ENCODE measurements at regions not wholly inside any gene's neighbourhood (a gene's known extent, or its start where the extent isn't known, plus 50 kb on each side); places are given as distances from the start of the nearest gene placed in this dataset.

DNA sequence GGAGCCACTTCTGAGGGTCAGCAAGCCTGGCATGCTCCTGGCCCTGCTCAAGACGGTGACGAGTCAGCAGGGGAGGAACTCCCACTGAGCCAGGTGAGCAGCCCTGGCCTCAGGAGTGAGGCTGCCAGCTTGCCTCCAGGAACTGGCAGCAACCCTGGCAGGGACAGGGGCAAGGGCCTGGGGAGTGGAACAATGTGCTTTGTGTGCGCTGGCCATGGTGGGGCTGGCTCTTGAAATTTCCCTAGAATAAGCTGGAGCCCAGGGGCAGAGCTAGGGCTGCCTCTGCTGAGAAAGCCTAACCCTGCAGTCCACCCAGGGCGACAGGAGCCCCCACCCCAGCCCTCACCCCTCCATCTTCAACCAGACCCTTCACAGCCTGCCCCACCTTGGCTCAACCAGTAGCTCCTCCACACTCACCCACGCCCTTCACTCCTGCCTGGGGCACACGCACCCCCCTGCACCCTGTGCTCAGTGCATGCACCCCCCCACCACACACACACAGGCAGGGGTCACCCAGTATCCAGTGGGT, 88.0 kb downstream of the MRPL14 start:
- TF ChIP-seq POLR2AphosphoS5 (IDR thresholded peaks at IDR 0.05; ENCODE audit: low read depth, low read length) (no peak), TAF1 (IDR thresholded peaks at IDR 0.05; ENCODE audit: borderline replicate concordance, insufficient read depth, low read length) (no peak), FOXP2 (optimal IDR thresholded peaks at IDR 0.05; ENCODE audit: borderline replicate concordance, extremely low read depth, extremely low read length, insufficient read depth) (no peak), SIN3A (IDR thresholded peaks at IDR 0.05; ENCODE audit: borderline replicate concordance, insufficient read depth, low read length) (no peak)
- TF ChIP-seq, protein P1, sequence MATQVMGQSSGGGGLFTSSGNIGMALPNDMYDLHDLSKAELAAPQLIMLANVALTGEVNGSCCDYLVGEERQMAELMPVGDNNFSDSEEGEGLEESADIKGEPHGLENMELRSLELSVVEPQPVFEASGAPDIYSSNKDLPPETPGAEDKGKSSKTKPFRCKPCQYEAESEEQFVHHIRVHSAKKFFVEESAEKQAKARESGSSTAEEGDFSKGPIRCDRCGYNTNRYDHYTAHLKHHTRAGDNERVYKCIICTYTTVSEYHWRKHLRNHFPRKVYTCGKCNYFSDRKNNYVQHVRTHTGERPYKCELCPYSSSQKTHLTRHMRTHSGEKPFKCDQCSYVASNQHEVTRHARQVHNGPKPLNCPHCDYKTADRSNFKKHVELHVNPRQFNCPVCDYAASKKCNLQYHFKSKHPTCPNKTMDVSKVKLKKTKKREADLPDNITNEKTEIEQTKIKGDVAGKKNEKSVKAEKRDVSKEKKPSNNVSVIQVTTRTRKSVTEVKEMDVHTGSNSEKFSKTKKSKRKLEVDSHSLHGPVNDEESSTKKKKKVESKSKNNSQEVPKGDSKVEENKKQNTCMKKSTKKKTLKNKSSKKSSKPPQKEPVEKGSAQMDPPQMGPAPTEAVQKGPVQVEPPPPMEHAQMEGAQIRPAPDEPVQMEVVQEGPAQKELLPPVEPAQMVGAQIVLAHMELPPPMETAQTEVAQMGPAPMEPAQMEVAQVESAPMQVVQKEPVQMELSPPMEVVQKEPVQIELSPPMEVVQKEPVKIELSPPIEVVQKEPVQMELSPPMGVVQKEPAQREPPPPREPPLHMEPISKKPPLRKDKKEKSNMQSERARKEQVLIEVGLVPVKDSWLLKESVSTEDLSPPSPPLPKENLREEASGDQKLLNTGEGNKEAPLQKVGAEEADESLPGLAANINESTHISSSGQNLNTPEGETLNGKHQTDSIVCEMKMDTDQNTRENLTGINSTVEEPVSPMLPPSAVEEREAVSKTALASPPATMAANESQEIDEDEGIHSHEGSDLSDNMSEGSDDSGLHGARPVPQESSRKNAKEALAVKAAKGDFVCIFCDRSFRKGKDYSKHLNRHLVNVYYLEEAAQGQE (IDR thresholded peaks at IDR 0.05; ENCODE audit: insufficient read depth in 1 of 2, low read depth in 2 of 2, low read length in 2 of 2) = no peak; a peak in 1 of 4 replicates

DNA sequence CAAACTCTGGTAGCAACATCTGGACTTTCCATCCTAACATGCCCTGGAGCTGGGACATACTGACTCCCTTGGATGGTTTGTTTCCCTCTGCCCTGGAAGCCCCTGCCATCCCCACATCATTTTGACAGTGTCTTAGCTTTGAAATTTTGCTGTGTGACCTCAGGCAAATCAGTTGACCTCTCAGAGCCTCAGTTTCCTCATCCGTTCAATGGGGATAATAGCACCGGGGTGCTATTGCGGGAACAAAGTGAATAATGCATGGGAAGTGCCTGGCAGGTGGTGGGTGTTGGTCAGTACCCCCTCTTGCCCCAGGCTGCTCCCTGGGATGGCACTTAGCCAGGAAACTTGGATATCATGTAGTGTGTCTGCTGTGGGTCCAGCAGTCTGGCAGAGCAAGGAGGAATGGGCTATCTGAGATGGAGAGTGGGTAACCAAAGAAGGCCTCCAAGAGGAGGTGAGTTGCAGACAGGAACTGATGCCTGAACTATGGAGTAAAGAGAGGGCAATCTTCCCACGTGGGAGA, 88.6 kb downstream of the MRPL14 start:
- no peak for TF ChIP-seq POLR2AphosphoS5 (IDR thresholded peaks at IDR 0.05; ENCODE audit: low read depth, low read length)

DNA sequence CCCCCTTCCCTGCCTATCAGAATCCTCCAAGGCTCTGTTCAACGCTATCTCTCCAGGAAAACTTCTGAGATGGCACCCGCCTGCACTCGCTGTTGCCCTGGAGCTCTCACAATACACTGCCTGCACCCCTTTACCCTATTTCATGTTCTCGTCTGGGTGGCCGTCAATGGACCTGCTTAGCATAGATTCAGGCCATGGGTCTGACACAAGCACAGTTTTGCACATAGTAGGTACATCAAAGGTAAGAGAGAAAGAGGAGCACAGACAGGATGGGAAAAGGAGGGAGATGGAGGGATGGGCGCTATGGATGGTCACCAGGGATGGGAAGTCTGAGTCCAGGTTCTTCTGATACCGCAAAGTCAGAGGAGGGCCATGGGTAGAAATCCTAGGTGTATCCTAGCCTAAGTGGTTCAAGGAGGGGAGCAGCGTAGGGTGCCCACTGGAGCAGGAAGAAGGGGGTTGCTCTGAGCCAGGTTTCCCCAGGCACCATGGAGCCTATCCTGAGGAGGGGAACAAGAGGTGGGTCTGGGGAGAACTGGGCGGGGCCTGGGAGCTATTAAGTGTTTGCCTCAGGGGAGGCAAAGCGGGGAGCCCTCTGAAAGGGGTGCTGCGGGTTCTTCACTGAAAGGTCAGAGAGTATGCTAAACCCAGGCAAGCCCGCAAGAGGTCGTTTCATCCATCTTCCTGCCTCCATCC, 89.3 kb downstream of the MRPL14 start:
- TF ChIP-seq, protein P1 (IDR thresholded peaks at IDR 0.05; ENCODE audit: insufficient read depth in 1 of 2, low read depth in 2 of 2, low read length in 2 of 2) = no peak
- TF ChIP-seq POLR2AphosphoS5 (IDR thresholded peaks at IDR 0.05; ENCODE audit: low read depth, low read length) (no peak), FOXP2 (optimal IDR thresholded peaks at IDR 0.05; ENCODE audit: borderline replicate concordance, extremely low read depth, extremely low read length, insufficient read depth) (no peak), TAF1 (IDR thresholded peaks at IDR 0.05; ENCODE audit: borderline replicate concordance, insufficient read depth, low read length) (no peak)

DNA sequence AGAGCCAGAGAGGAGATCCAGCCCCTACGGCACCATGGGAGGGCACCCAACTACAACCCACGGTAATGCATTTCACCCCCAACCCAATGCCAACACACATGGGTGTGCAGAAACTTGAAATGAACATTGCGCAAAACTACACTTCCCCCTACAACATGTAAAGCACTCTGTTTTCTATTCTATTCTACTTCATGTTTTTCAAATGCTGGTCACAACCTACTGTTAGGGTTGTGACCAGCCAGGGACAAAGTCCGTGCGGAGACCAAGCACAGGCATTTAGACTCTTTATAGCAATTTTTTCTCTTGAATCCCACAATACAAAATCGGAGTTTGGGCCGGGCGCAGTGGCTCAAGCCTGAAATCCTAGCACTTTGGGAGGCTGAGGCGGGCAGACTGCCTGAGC, 90.6 kb downstream of the MRPL14 start:
- TF ChIP-seq POLR2AphosphoS5 (IDR thresholded peaks at IDR 0.05; ENCODE audit: low read depth, low read length) (no peak), TAF1 (IDR thresholded peaks at IDR 0.05; ENCODE audit: borderline replicate concordance, insufficient read depth, low read length) (no peak), SIN3A (IDR thresholded peaks at IDR 0.05; ENCODE audit: borderline replicate concordance, insufficient read depth, low read length) (no peak), FOXP2 (optimal IDR thresholded peaks at IDR 0.05; ENCODE audit: borderline replicate concordance, extremely low read depth, extremely low read length, insufficient read depth) (no peak)
- TF ChIP-seq, protein P1 (IDR thresholded peaks at IDR 0.05; ENCODE audit: insufficient read depth in 1 of 2, low read depth in 2 of 2, low read length in 2 of 2) = no peak

DNA sequence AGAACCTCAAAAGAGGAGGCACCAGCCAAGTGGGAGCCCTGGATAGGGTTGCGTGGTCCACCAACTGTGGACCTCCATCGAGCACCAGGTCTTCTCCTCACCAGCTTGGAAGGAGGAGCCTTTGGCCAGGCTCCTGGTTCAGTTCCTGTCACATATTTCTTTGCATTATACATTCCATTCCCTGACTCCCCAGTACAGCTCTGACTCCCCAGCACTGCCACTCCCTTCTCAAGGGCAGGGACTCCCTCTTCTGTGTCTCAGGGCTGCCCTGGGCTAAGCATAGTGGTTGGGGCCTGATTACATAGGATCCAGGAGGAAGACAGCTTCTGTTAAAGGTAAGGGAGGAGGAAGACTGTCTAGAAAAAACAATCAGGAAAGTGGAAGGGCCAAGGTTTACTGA, 91.1 kb downstream of the MRPL14 start:
- TF ChIP-seq, protein P1 (IDR thresholded peaks at IDR 0.05; ENCODE audit: insufficient read depth in 1 of 2, low read depth in 2 of 2, low read length in 2 of 2) = no peak
- no peak for TF ChIP-seq TAF1 (IDR thresholded peaks at IDR 0.05; ENCODE audit: borderline replicate concordance, insufficient read depth, low read length)
- no peak for TF ChIP-seq SIN3A (IDR thresholded peaks at IDR 0.05; ENCODE audit: borderline replicate concordance, insufficient read depth, low read length)
- no peak for TF ChIP-seq FOXP2 (optimal IDR thresholded peaks at IDR 0.05; ENCODE audit: borderline replicate concordance, extremely low read depth, extremely low read length, insufficient read depth)
- TF ChIP-seq POLR2AphosphoS5 (IDR thresholded peaks at IDR 0.05; ENCODE audit: low read depth, low read length) = no peak

Measured in PFSK-1 (cell line).